ENCODE measurements at regions not wholly inside any gene's neighbourhood (a gene's known extent, or its start where the extent isn't known, plus 50 kb on each side); places are given as distances from the start of the nearest gene placed in this dataset.

DNA sequence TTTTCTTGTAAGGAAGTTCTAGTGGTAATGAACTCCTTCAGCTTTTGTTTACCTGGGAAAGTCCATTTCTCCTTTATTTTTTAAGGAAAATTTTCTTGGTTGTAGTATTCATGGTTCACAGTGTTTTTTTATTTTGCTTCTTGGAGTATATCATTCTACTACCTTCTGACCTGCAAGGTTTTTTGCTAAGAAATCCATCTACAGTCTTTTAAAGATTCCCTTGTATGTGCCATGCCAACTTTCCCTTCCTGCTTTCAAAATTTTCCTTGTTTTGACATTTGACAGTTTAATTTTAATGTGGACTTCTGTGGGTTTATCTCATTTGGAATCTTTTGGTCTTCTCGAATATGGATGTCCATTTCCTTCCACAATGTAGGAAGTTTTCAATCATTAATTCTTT is 855.6 kb downstream of the TBC1D32 start:
- H3K27me3 ChIP-seq (ENCODE audit: control insufficient read depth, insufficient read depth, low read length), result no peaks in the 10 kb centered on the region
- intact Hi-C loops (cut with micrococcal nuclease; ENCODE audit: unreplicated experiment), result no loop called here
- ATAC-seq, result no peak
- CTCF ChIA-PET, result no interaction called here
- no peak overlapping the region for H3K4me3 ChIP-seq (ENCODE audit: low read depth in 2 of 2, low read length in 2 of 2)
- BruUV-seq (replicated peaks), result no TSS peak
- no peak for DNase-seq (ENCODE audit: low read depth, low spot score)
- in situ Hi-C loops (cut with HindIII; ENCODE audit: low pct_unique_long_range_greater_than_20kb, low sequenced_read_pairs), result no loop called here
- POLR2A ChIA-PET, result no interaction called here
- H3K9me3 ChIP-seq (ENCODE audit: control insufficient read depth, insufficient read depth, low read depth, low read length), result peaks cover 20% of the 10 kb centered on the region
- no peak for TF ChIP-seq SIN3A (IDR thresholded peaks at IDR 0.05; ENCODE audit: borderline replicate concordance, insufficient read depth, low read depth, low read length)
- TF ChIP-seq TCF7L2 (IDR thresholded peaks at IDR 0.05; ENCODE audit: low read depth, low read length), result no peak
- TF ChIP-seq, protein P1, sequence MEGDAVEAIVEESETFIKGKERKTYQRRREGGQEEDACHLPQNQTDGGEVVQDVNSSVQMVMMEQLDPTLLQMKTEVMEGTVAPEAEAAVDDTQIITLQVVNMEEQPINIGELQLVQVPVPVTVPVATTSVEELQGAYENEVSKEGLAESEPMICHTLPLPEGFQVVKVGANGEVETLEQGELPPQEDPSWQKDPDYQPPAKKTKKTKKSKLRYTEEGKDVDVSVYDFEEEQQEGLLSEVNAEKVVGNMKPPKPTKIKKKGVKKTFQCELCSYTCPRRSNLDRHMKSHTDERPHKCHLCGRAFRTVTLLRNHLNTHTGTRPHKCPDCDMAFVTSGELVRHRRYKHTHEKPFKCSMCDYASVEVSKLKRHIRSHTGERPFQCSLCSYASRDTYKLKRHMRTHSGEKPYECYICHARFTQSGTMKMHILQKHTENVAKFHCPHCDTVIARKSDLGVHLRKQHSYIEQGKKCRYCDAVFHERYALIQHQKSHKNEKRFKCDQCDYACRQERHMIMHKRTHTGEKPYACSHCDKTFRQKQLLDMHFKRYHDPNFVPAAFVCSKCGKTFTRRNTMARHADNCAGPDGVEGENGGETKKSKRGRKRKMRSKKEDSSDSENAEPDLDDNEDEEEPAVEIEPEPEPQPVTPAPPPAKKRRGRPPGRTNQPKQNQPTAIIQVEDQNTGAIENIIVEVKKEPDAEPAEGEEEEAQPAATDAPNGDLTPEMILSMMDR (IDR thresholded peaks at IDR 0.05), result no peak
- no peak for TF ChIP-seq POLR2AphosphoS5 (IDR thresholded peaks at IDR 0.05; ENCODE audit: low read depth, low read length)
- TF ChIP-seq, protein P2, sequence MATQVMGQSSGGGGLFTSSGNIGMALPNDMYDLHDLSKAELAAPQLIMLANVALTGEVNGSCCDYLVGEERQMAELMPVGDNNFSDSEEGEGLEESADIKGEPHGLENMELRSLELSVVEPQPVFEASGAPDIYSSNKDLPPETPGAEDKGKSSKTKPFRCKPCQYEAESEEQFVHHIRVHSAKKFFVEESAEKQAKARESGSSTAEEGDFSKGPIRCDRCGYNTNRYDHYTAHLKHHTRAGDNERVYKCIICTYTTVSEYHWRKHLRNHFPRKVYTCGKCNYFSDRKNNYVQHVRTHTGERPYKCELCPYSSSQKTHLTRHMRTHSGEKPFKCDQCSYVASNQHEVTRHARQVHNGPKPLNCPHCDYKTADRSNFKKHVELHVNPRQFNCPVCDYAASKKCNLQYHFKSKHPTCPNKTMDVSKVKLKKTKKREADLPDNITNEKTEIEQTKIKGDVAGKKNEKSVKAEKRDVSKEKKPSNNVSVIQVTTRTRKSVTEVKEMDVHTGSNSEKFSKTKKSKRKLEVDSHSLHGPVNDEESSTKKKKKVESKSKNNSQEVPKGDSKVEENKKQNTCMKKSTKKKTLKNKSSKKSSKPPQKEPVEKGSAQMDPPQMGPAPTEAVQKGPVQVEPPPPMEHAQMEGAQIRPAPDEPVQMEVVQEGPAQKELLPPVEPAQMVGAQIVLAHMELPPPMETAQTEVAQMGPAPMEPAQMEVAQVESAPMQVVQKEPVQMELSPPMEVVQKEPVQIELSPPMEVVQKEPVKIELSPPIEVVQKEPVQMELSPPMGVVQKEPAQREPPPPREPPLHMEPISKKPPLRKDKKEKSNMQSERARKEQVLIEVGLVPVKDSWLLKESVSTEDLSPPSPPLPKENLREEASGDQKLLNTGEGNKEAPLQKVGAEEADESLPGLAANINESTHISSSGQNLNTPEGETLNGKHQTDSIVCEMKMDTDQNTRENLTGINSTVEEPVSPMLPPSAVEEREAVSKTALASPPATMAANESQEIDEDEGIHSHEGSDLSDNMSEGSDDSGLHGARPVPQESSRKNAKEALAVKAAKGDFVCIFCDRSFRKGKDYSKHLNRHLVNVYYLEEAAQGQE (IDR thresholded peaks at IDR 0.05; ENCODE audit: insufficient read depth in 1 of 2, low read depth in 2 of 2, low read length in 1 of 2), result no peak
- H3K36me3 ChIP-seq (ENCODE audit: control insufficient read depth, insufficient read depth, low read length), result no peaks in the 10 kb centered on the region; the same call in 1 of the 2 replicates
- no peak overlapping the region for H3K27ac ChIP-seq (ENCODE audit: low read length)
- H3K4me1 ChIP-seq (ENCODE audit: control insufficient read depth, insufficient read depth, low read length), result no peaks in the 10 kb centered on the region

DNA sequence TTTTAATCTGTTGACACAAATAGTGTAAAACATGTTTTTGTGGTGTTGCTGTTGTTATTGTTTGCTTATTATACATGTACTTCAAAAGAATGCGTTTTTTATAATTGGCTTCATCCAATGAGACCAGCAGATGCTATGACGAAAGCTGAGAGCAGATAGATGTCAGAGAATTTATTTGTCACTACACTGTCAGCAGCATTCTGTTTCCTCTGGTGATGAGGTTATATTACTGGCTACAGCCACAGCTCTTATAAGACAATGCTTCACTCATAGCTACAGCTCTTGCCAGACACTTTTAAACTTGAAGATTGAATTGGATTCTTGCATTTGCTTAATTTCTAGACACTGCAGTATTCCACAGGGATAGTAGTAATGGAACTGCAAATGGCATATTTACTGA is 860.5 kb downstream of the TBC1D32 start:
- TF ChIP-seq POLR2AphosphoS5 (IDR thresholded peaks at IDR 0.05; ENCODE audit: low read depth, low read length), result no peak
- no peak for TF ChIP-seq SIN3A (IDR thresholded peaks at IDR 0.05; ENCODE audit: borderline replicate concordance, insufficient read depth, low read depth, low read length)
- TF ChIP-seq, protein P2 (IDR thresholded peaks at IDR 0.05; ENCODE audit: insufficient read depth in 1 of 2, low read depth in 2 of 2, low read length in 1 of 2), result no peak
- ChIA-PET POLR2A (no interaction called here), CTCF (no interaction called here)
- peaks cover 19% of the 10 kb centered on the region for H3K9me3 ChIP-seq (ENCODE audit: control insufficient read depth, insufficient read depth, low read depth, low read length)
- no peaks in the 10 kb centered on the region for H3K4me1 ChIP-seq (ENCODE audit: control insufficient read depth, insufficient read depth, low read length)
- H3K27me3 ChIP-seq (ENCODE audit: control insufficient read depth, insufficient read depth, low read length), result no peaks in the 10 kb centered on the region
- no peak for ATAC-seq
- in situ Hi-C loops (cut with HindIII; ENCODE audit: low pct_unique_long_range_greater_than_20kb, low sequenced_read_pairs), result no loop called here
- DNase-seq (ENCODE audit: low read depth, low spot score), result no peak
- intact Hi-C loops (cut with micrococcal nuclease; ENCODE audit: unreplicated experiment), result no loop called here
- no peaks in the 10 kb centered on the region; the same call in 1 of the 2 replicates for H3K36me3 ChIP-seq (ENCODE audit: control insufficient read depth, insufficient read depth, low read length)
- no TSS peak for BruUV-seq (replicated peaks)
- H3K27ac ChIP-seq (ENCODE audit: low read length), result no peak overlapping the region
- H3K4me3 ChIP-seq (ENCODE audit: low read depth in 2 of 2, low read length in 2 of 2), result no peak overlapping the region
